Fibroblast of lung (primary cell): ENCODE measurements at regions not wholly inside any gene's neighbourhood (a gene's known extent, or its start where the extent isn't known, plus 50 kb on each side); places are given as distances from the start of the nearest gene placed in this dataset.

Source experiments
- DNase-seq, 2 donors: peaks; one replicate each; pipeline versions ENCODE4 v3.0.0 to v3.0.0-alpha.2; 2010; ENCODE audit warnings: low read depth in 2 of 2
- H2AFZ ChIP-seq: 2 replicates; pipeline ENCODE4 v1.5.1; 2012; ENCODE audit warnings: low read length, control low read depth, inconsistent platforms
- H3K27ac ChIP-seq: 2 replicates; pipeline ENCODE4 v1.5.1; 2011; ENCODE audit warnings: low read length, control low read depth; ENCODE audit not compliant: insufficient read depth
- H3K27me3 ChIP-seq: 2 replicates; pipeline ENCODE4 v1.5.1; 2011; ENCODE audit warnings: mild to moderate bottlenecking, low read length; ENCODE audit not compliant: control insufficient read depth, insufficient read depth
- H3K36me3 ChIP-seq: 2 replicates; pipeline ENCODE4 v1.5.1; 2011; ENCODE audit warnings: low read length; ENCODE audit not compliant: control insufficient read depth, insufficient read depth
- H3K4me1 ChIP-seq: 2 replicates; pipeline ENCODE4 v1.5.1; 2011; ENCODE audit warnings: low read length; ENCODE audit not compliant: control insufficient read depth, insufficient read depth; ENCODE audit errors: extremely low read depth
- H3K4me2 ChIP-seq: 2 replicates; pipeline ENCODE4 v1.5.1; 2011; ENCODE audit warnings: low read length, control low read depth; ENCODE audit not compliant: insufficient read depth; ENCODE audit errors: extremely low read depth
- H3K4me3 ChIP-seq, 4 experiments: fragments of 200-600 bp in 1 of 4; sonication (generic) in 1 of 4; replicated peaks in 1 of 4; 2 replicates each; pipeline ENCODE4 v1.5.1; 2011 to 2016; ENCODE audit warnings: low read length in 4 of 4, low read depth in 3 of 4, mild to moderate bottlenecking in 3 of 4, control low read depth in 2 of 4, inconsistent platforms in 1 of 4, mixed read lengths in 1 of 4; ENCODE audit not compliant: insufficient read depth in 1 of 4; ENCODE audit errors: control extremely low read depth in 1 of 4
- H3K79me2 ChIP-seq: 2 replicates; pipeline ENCODE4 v1.5.1; 2012; ENCODE audit warnings: mild to moderate bottlenecking, low read length, inconsistent platforms; ENCODE audit not compliant: control insufficient read depth, insufficient read depth
- H3K9ac ChIP-seq: 2 replicates; pipeline ENCODE4 v1.5.1; 2011; ENCODE audit warnings: mild to moderate bottlenecking, low read length, control low read depth; ENCODE audit not compliant: insufficient read depth
- H3K9me3 ChIP-seq: 2 replicates; pipeline ENCODE4 v1.5.1; 2012; ENCODE audit warnings: low read depth, low read length; ENCODE audit not compliant: control insufficient read depth, insufficient read depth
- H4K20me1 ChIP-seq: 2 replicates; pipeline ENCODE4 v1.5.1; 2011; ENCODE audit warnings: low read length; ENCODE audit not compliant: control insufficient read depth, insufficient read depth; ENCODE audit errors: extremely low read depth
- CTCF ChIP-seq, 2 donors: IDR thresholded peaks in 1 of 2; conservative IDR thresholded peaks in 1 of 2; 1 replicate in 1 of 2; 2 replicates in 1 of 2; pipeline ENCODE4 v1.5.1; 2011 to 2012; ENCODE audit warnings: low read length in 2 of 2, control low read depth in 1 of 2, inconsistent platforms in 1 of 2, low read depth in 1 of 2, mild to moderate bottlenecking in 1 of 2
- EZH2 ChIP-seq: IDR thresholded peaks from 2 replicates; pipeline ENCODE4 v1.5.1; 2012; ENCODE audit warnings: low read length, control low read depth, mild to moderate bottlenecking; ENCODE audit errors: missing control alignments

- Histone ChIP-seq H4K20me1 (no peaks in the 10 kb centered on the region), H3K4me3 (no peak overlapping the region), H3K36me3 (no peaks in the 10 kb centered on the region), H3K4me1 (no peaks in the 10 kb centered on the region), H3K27ac (no peak overlapping the region), H3K79me2 (no peaks in the 10 kb centered on the region), H2AFZ (no peak overlapping the region), H3K27me3 (no peaks in the 10 kb centered on the region), H3K9me3 (no peaks in the 10 kb centered on the region), H3K9ac (no peak overlapping the region), H3K4me2 (no peak overlapping the region)
- DNase-seq: no peak
- TF ChIP-seq EZH2 (no peak), CTCF (conservative IDR thresholded peaks at IDR 0.05 in 1 of 2, IDR thresholded peaks at IDR 0.05 in 1 of 2; ENCODE audit: low read depth in 1 of 2, low read length in 2 of 2) (no peak)
Observed at GRCh38 chr10:57420881-57421280, 846.8 kb downstream of the IPMK start.

GRCh38 chr10:57418476-57418875 is 849.2 kb downstream of the IPMK start:
- no peak overlapping the region for H2AFZ ChIP-seq
- H3K9ac ChIP-seq: no peak overlapping the region
- H3K27ac ChIP-seq: no peak overlapping the region
- no peaks in the 10 kb centered on the region for H3K36me3 ChIP-seq
- no peak for DNase-seq
- TF ChIP-seq EZH2: no peak
- no peak for TF ChIP-seq CTCF (conservative IDR thresholded peaks at IDR 0.05 in 1 of 2, IDR thresholded peaks at IDR 0.05 in 1 of 2; ENCODE audit: low read depth in 1 of 2, low read length in 2 of 2)
- no peaks in the 10 kb centered on the region for H3K4me1 ChIP-seq
- no peaks in the 10 kb centered on the region for H3K79me2 ChIP-seq
- H3K4me2 ChIP-seq: no peak overlapping the region
- no peaks in the 10 kb centered on the region for H4K20me1 ChIP-seq
- no peaks in the 10 kb centered on the region for H3K27me3 ChIP-seq
- no peak overlapping the region for H3K4me3 ChIP-seq
- no peaks in the 10 kb centered on the region for H3K9me3 ChIP-seq

- Histone ChIP-seq H3K27me3 (no peaks in the 10 kb centered on the region), H3K27ac (no peak overlapping the region), H2AFZ (no peak overlapping the region), H3K4me3 (no peak overlapping the region), H3K36me3 (no peaks in the 10 kb centered on the region), H3K9ac (no peak overlapping the region), H3K4me1 (no peaks in the 10 kb centered on the region), H3K9me3 (no peaks in the 10 kb centered on the region), H4K20me1 (no peaks in the 10 kb centered on the region), H3K4me2 (no peak overlapping the region), H3K79me2 (no peaks in the 10 kb centered on the region)
- no peak for DNase-seq
- TF ChIP-seq CTCF (conservative IDR thresholded peaks at IDR 0.05 in 1 of 2, IDR thresholded peaks at IDR 0.05 in 1 of 2; ENCODE audit: low read depth in 1 of 2, low read length in 2 of 2) (no peak), EZH2 (no peak)
Observed at GRCh38 chr10:57395923-57396322, 871.8 kb downstream of the IPMK start.
